Hypothalamus (tissue), 51 donors: ENCODE measurements at regions not wholly inside any gene's neighbourhood (a gene's known extent, or its start where the extent isn't known, plus 50 kb on each side); places are given as distances from the start of the nearest gene placed in this dataset.
A peak's percentile ranks its signal among the peaks of the same experiment; 100 is the strongest.

Experiments used
- DNase-seq, 51 donors: peaks; one replicate each; lab custom pipeline; 2025; lab: John Stamatoyannopoulos, UW

DNA sequence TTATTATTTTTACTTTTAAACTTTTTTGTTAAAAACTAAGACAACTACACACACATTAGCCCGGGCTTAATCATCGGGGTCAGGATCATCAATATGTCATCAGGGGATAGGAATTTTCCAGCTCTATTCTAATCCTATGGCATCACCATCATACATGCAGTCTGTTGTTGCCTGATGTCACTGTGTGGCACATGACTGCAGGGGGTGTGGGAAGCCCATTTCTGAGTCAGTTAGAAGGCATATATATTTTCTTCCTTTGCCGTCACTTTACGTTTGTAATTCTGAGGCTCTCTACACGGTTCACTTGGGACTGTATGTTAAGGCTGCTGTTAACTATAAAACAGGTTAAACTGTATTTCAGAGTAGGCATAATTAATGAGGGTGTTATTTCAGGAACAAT is 144.4 kb upstream of the ITGA6 start:
- no peak for DNase-seq

DNA sequence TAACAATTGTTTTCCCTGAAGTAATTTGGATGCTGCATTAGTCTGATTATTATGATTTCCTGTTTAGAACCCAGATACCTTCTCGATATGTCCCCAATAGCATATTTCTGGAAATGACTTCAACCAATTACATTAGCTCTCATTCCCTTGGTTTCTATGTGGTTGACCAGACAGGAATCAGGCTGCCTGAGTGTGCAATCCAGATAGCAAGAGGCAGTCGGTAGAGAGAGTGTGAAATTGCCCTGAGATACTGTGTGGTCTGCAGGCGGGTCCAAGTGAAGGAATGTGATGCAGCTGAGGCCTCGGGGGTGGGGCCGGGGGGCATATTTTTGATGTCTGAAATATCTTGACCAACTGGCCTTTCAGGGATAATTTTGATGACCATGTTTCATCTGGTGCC is 143.9 kb upstream of the ITGA6 start:
- no peak for DNase-seq

DNA sequence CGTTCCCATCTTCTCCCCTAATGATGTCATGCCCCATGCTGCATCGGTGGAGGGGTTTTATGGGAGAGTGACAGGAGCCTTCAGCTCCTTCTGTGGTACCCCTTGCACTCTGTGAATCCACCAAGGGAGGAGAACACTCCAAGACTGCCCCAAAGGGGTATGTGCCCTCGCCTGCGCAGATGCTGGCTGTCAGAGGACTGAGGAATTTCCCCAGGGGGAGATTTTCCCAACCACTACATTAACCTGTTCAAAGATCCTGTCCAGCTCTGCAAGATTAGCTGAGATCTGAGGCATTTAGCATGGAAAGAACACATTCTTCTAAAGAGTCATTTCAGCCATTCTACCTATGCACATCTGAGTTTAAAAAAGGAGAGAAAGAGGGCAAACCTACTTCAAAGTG is 143.2 kb upstream of the ITGA6 start:
- DNase-seq = no peak

DNA sequence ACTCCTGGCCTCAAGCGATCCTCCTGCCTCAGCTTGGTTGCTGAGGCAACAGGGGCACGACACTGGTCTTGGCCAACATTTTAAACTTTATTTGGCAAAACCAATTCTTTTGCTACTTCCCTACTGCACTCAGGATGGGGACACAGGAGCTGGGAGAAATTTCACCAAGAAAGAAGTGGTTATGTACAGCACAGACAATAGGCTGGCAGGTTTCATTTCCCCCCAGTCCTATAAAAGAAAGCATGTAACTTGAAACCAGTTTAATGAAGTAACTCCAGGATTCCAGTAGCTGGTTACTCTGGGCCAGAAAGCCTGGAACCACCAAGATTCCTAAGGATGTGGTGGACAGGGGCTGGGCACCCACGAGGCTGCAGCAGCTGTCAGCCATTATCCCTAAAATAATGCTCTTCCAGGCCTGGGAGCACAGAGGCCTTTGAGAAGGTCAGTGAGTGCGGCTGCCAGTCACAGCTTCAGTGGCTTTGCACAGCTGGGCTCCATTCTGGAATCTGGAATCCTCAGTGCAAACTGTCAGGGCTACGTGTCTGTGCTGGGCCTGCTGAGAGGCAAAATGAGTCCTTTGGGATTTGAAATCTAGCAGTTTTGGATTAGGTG is 142.3 kb upstream of the ITGA6 start:
- DNase-seq = peak in 7 of 51 donors; percentile 8 to 25 (median 14)

DNA sequence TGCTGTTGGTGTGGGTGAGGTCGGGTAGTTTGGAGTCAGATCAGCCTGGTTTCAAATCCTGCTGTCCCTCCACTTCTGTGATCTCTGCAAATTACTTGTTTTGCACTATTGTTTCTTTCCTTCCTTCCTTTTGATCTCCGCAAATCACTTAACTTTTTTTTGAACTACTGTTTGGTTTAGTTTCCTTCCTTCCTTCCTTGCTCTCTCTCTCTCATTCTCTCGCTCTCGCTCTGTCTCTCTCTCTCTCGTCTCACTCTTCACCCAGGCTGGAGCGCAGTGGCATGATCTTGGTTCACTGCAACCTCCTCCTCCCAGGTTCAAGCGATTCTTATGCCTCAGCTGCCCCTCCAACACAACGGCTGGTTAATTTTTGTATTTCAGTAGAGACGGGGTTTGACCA is 141.6 kb upstream of the ITGA6 start:
- DNase-seq = no peak

DNA sequence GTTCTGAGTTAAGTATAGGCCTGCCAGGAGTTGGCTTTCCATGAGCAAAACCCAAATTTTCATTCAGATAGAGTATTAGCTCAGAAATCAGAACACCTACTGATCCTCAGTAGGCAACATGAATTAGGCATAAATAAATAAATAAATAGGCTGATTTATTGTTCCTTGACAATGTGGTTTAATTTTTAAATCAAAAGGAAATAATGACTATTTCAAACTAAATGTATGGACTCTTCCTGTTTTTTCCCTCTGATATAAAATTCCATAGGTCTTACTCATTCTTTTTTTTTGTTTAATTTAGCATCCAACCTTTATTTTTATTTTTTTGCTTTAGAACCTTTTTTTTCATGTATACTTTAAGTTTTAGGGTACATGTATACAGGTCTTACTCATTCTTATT is 140.2 kb upstream of the ITGA6 start:
- DNase-seq = no peak

DNA sequence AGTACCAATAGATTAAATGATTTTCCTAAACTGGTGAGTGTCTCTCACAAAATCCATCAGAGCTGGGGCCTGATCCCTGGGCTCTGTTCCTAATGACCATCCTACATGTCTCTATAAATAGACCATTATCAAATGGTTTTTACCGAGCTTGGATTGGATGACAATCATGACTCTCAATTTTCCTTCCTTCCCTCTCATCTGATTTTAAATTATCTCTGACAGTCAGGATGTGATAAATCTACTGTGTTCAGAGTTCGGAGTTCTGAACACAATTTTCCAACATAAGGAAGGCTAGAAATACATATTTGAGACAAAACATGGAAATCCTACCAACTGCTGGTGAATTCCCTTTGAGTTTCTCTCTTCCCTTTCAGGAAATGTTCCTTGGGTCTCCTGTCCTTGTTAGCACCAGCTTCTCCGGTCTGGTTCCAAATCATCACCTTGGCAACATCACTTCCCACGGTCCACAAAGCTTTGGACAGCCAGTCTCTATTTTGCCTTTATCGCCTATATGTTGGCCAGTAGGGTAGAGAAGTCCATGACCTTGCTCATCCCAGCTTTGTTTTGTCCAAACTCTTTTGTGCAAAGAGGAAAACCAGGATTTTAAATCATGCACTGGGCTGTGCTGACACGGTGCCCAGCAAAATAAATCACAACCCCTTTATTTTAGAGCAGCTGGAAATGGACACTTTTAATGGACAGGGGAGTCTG is 139.6 kb upstream of the ITGA6 start:
- DNase-seq = peak in 1 of 51 donors; percentile 4

DNA sequence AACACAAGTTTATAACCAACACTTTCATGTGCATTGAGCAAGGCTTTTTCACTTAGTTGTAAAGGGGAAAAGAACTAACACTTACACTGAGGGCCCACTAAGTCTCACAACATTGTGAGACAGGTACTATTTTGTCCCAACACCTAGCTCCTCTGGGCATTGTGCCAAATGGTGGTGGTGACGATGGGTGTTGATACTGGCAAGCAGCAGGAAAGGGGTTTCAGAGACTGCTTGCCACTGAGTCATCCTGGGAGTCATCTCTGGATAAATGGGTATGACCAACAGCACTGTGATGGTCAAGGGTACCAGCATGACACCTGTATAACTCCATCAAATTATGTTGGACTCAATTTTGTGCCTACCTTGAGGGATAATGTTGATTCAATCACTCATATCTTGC is 138.8 kb upstream of the ITGA6 start:
- no peak for DNase-seq

DNA sequence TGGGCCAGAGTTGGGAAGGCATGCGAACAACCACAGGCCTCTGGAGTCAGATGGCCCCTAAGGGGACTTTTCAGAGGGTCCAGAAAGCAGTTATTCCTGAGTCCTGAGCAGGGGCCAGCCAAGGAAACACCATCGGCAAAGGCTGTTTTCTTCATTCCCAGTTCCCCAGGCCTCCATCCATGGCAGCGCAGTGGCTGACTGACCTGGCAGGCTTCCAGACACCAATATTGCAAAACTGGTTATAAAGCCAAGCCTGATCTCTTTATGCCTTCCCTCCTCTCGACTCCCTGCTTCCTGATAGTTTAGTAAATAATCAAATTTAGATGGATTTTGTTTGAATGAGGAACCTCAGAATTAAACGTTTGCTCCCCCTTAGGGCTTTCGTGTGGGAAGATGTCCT is 133.4 kb upstream of the ITGA6 start:
- peak in 6 of 51 donors; percentile 2 to 21 (median 17) for DNase-seq

DNA sequence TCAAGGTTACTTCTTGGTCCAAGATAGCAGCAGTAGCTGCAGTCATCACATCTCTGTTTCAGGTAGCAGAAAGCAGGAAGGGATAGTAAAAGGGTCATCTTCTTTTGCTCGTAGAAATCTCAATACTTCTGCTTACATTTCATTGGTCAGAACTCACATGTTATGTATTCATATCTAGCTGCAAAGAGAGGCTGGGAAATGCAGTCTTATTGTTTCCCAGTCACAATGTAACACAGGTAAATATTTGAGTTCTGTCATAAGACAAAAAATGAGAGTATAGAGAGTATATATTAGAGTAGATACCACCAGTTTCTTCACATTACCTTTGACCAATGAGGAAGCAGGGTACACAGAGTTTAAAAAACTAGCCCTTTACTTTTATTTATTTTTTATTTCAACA is 132.4 kb upstream of the ITGA6 start:
- no peak for DNase-seq

DNA sequence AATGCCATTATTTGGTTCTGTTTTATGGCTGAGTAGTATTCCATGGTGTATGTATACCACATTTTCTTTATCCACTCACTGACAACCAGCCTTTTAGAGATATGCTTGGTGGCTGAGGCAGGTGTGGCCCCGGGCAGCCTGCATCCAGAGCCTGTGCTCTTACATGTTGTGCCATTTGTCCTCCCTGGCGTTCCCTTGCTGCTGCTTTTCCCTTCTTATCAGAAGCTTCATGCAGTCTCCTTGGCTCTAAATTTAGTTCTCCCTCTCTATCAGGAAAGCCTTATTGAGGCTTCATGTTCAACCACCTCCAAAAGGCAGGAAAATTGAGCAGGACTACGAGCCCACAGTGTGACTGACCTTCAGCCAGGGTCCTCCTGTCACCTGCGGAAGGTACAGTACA is 131.7 kb upstream of the ITGA6 start:
- DNase-seq = no peak

DNA sequence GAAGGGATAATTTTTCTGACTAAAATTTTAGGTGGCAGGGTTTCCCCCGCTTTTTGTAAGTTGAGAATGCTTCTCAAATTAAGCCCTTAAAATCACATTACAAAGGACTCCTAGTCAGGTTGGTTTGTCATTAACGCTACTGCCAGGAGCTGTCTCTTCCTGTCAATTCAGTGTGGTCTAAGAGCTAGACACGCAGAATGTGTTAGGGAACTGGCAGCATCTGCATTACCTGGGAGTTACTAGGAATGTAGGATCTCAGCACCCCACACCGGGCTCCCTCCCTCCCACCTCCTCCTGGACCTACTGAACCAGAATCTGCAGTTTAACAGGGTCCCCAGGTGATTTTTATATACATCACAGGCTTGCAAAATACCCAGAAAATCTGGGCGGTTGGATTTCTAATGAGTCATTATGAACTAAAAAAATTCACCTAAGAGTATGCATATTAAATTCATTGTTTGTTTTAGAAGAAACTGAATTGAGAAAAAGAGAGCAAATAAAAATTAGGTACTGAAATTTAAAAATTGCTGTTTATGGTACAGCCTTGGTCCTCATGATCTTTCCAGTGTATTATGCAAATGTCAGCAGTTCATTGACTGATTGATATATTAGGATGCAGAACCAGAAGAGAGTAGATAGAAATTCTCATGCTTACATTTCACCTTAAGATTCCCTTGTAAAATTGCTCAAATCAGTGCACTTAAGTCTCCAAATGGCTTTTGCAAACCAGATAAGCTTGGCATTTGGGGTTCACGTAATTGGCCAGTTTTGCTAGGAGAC is 130.9 kb upstream of the ITGA6 start:
- no peak for DNase-seq

DNA sequence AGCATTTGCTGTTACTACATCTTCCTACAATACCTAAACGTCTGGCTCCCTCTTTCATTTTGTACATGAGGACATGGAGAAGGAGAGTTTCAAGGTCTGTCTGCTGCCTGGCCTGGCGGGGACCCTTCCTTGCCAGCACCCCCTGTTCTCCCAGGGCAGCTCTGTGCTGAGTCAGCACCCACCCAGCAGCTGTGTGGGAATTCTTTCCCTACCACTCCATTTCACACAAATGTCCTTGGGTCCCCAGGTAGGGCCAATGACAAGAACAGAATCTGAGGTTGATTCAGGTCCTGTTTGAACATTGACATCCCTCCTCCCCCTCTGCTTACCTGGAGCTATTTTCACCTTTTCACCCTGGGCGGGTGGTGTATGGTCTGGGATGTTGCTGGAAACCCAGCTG is 129.9 kb upstream of the ITGA6 start:
- DNase-seq = no peak

DNA sequence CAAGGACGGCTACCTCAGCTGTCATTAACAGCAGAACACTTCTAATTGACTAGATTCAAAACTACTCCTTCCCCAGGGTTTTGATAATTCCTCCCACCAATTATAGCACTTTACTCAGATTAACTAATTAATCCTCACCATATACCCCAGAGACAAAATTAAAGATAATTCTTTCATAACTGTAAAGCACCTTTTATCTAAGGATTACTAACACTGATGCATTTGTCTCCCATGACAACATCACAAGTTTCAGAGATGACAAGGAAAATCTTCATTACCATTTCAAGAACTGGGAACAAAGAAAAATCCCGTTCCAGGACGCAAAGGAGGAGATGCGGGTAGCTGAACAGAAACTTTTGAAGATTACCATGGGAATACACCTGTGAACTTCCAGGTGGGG is 129.4 kb upstream of the ITGA6 start:
- no peak for DNase-seq

DNA sequence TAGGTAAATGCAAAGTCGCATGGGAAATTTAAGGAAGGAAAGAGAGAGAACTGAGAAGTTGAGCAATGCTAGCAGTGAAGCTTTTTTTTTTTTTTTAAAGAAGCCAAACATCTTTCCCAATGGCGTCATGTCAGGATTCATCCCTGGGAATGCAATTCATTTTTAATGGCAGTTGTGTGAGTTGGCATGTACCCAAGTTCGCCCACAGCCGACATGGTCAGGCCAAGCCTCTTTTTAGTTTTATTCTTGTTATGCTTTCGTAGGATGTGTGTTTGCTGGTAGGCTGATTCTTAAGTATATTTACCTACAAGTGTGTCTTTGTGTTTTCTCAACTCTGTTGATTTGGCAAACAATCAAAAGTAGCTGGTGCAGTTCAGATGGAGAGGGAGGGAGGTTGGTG is 127.6 kb upstream of the ITGA6 start:
- no peak for DNase-seq

DNA sequence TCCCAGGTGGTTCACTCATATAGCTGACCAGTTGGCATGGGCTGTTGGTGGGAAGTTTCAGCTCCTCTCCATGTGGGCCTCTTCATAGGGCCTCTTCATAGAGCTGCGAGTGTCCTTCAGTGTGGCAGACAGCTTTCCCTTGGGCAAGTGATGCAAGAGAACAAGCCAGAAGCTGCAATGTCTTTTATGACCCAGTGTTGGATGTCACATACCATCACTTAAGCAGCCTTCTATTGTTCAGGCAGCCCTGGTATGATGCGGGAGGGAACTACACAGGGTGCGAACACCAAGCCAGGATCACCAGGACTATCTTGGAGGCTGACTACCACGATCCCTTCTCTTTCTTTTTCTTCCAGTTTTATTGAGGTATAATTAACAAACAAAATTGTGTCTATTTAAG is 126.5 kb upstream of the ITGA6 start:
- DNase-seq = no peak

DNA sequence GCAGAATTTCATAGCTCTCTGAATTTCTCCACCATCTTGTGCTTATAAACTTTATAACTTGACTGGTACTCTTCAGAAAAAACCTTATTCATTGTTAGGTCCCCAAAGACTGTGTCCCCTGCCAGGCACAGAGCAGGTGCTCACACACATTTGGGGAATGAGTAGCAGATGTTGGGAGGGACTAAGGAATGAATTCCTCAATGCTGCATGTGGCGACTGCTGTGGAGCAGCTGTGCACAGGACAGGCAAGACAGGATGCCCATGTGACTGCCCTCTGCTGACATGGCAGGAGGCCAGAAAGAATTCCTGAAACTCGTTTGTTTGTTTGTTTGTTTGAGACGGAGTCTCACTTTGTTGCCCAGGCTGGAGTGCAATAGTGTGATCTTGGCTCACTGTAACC is 122.3 kb upstream of the ITGA6 start:
- DNase-seq = no peak

DNA sequence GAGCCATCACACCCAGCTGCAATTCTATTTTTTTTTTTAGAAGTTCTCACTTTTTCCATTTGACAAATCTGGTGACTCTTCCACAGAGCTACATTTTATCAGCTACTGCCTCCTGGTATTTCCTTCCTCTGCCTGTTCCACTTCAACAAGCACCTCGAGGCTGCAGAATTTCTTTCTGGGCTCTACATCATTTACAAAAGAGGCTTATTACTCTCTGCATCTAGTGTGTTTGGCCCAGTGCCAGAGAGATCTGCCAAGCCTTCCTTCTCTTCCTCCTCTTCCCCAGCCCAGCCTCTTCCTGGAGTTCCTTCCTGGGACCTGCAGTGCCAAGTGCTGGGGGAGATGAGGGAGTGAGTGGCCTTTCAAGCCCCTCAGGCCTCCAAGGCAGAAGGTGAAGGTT is 119.6 kb upstream of the ITGA6 start:
- no peak for DNase-seq

DNA sequence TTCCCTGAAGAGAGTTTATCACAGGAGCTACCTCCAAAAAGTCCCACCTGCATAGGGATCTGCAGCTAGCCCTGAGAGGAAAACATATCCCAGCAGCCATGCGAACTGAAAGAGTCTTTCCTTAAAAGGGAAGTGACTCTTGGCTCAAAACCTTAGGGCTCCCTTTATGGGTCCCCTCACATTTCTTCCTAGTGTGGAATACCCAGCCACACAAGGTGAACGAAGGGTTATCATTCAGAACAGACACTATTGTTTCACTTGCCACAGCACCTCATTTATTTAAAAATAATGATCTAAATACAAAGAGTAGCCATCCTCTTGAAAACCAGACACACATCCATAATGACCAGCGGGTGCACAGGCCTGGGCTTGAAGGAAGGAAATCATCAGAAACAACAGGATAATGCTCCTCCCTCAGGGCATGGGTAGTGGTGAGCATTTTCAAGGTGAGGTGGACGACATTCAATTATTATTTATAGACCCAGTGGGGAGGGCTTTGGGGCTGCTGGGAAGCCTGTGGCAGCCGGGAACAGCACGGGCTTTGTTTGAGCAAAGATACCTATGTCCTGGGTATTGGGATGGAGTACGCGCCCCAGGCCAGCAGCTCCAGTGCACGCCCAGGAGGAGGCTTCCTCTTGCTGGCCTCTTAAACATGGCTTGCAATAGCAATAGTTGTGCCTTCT is 119.0 kb upstream of the ITGA6 start:
- no peak for DNase-seq

DNA sequence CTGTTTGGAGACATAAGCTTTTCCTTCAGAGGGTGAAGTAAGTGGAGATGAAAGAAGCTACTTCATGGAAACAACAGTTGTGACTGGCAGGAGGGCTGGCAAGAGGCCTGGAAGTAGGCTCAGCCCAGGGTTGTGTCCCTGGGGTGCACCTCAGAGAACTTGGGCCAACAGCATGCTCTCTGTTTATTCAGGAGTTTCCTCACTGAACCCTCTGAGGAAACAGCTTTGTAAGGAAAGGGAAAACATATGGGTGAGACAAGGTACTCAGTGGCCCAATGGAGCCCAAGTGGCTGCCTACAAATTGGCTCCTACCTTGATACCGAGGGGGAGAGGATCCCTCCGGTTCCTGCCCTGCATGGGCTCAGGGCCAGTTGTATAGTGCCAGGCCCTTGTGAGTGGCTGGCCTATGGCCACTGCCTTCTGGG is 115.5 kb upstream of the ITGA6 start:
- no peak for DNase-seq

DNA sequence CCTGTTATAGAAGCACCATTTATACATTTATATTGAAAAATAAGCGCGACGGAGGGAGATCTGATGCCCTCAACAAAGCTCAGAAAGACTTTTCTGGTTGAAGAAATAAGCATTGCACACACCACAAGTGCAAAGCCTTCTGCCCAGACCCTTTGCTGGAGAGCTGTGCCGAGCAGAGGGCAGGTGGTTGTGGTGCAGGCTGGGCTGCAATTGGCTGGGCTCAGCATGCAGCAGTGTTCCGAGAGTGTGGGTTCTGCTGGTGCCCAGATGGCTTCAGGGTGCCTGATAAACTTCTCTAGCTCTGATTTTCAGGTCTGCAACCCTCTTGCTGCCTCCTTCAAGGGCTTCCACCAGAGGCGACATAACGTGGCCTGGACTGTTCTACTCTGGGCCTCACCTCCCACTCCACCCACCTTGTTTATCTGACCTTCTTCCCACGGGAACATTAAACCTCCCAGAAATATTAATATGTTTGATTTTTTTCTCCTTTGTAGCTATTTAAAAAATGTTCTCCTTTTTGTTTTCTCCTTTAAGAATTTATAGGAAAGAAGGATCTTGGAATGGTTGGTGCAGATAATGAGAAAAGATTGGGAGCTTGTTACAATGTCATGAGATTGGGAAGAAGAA is 113.6 kb upstream of the ITGA6 start:
- no peak for DNase-seq
